GM12872 (cell line): ENCODE measurements at regions not wholly inside any gene's neighbourhood (a gene's known extent, or its start where the extent isn't known, plus 50 kb on each side); places are given as distances from the start of the nearest gene placed in this dataset.

Experiments used
- CTCF ChIP-seq: IDR thresholded peaks from 3 replicates; pipeline ENCODE4 v1.5.1; 2011; ENCODE audit warnings: low read depth, mild to moderate bottlenecking, low read length, moderate library complexity; ENCODE audit not compliant: insufficient read depth

- no peak for TF ChIP-seq CTCF
These were observed 150.1 kb upstream of the CASK start for GRCh38 chrX:42073448-42073847.

GRCh38 chrX:42070866-42071265 lies 147.5 kb upstream of the CASK start:
- no peak for TF ChIP-seq CTCF

- no peak for TF ChIP-seq CTCF
These were observed 130.9 kb upstream of the CASK start for GRCh38 chrX:42054256-42054655.

- TF ChIP-seq CTCF: no peak
These were observed 127.0 kb upstream of the CASK start for GRCh38 chrX:42050345-42050744.

- TF ChIP-seq CTCF: no peak
These were observed 124.5 kb upstream of the CASK start for GRCh38 chrX:42047886-42048285.

- no peak for TF ChIP-seq CTCF
These were observed 104.8 kb upstream of the CASK start for GRCh38 chrX:42028109-42028508.

GRCh38 chrX:42027367-42028000 lies 104.1 kb upstream of the CASK start:
- TF ChIP-seq CTCF: no peak
